Hippocampal formation (tissue), 2 donors: ENCODE measurements at regions not wholly inside any gene's neighbourhood (a gene's known extent, or its start where the extent isn't known, plus 50 kb on each side); places are given as distances from the start of the nearest gene placed in this dataset.
A peak's percentile ranks its signal among the peaks of the same experiment; 100 is the strongest.

Experiments used
- DNase-seq, 2 donors: peaks; one replicate each; lab custom pipeline; 2025; lab: John Stamatoyannopoulos, UW

DNA sequence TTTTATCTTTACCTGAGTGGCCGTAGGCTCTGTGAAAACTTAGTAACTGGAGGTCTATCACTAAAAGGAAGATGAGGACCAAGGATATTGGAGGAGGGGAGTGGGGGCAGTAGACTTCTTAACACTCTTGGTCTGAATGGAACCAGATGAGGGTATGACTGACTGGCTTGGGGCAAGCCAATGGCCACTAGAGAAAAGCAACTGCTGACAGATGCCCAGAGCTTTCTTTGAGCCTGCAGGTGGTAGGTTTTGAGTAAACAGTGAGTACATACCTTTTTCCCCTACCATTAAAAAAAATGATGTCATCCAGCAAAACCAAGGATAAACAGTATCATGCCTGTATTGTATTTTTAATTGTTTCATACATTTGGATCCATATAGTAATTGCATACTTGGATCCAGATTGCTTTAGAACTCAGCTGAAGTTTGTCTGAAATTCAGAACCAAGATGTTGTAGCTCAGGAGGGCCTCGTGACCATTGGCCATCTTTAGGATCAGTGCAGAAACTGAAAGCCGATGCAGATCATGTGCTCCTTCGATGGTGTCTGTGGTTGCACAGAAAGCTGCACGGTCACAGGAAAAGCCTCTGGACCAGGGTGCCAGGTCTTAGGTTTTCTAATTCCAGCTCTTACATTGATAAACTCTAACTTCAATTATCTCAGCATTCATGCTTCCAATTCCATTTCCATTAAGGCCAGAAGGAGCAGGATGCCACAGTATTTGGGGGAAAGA lies 131.0 kb downstream of the PDGFRA start:
- DNase-seq, result no peak

DNA sequence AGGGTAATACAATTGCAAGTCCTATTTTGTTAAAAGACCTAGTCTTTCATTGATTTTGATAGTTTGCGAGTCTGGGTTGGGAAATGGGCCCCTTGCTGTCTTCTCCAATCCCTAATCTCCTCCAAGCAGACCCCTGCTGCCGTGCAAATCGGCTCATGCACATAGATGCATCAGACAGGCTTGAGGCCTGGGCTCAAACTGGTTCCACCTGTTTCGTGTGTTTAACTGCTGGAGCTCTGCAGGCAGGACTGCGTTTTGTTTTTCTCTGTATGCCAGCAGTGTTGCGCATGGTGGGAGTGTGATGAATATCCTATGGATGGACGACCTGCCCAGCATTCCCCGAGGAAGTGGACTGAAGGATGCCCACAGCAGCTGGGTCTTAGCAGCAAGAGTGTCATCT lies 133.9 kb downstream of the PDGFRA start:
- no peak for DNase-seq

DNA sequence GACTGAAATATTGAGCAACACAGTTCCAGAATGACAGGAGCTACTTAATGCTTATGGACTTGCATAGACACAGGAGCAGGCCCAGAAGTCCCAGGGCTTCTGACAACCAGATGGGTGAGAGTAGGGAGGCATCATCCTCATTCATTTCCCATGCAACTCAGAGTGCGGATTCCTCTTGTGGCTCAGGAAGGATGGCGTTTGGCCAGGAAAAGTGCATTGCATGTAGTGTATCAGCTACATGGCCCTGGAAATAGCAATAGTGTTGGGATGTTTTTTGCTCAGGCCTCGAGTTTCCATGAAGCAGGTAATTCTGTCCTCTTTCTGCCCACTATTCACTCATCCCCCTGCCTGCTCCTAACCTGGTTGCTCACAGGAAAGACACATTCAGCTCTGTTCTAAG lies 136.6 kb downstream of the PDGFRA start:
- DNase-seq, result no peak

DNA sequence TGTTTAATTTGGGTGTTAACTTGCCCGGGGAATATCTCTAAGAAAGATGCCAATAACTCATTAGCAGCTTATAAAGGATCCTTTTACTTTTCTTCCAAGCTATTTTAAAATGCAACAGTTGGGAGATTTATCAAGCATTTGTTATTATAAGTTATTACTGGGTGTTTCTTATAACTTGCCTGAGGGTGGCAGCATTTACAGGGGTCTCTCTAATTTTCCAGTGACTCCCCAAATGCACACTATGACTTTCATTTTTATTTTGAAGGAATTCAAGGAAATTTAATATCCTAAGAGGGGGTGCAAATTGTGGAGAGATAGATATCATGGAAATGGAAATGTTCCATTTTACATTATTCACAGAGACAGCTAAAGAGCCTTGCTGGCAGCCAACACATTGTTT lies 138.0 kb downstream of the PDGFRA start:
- no peak for DNase-seq

DNA sequence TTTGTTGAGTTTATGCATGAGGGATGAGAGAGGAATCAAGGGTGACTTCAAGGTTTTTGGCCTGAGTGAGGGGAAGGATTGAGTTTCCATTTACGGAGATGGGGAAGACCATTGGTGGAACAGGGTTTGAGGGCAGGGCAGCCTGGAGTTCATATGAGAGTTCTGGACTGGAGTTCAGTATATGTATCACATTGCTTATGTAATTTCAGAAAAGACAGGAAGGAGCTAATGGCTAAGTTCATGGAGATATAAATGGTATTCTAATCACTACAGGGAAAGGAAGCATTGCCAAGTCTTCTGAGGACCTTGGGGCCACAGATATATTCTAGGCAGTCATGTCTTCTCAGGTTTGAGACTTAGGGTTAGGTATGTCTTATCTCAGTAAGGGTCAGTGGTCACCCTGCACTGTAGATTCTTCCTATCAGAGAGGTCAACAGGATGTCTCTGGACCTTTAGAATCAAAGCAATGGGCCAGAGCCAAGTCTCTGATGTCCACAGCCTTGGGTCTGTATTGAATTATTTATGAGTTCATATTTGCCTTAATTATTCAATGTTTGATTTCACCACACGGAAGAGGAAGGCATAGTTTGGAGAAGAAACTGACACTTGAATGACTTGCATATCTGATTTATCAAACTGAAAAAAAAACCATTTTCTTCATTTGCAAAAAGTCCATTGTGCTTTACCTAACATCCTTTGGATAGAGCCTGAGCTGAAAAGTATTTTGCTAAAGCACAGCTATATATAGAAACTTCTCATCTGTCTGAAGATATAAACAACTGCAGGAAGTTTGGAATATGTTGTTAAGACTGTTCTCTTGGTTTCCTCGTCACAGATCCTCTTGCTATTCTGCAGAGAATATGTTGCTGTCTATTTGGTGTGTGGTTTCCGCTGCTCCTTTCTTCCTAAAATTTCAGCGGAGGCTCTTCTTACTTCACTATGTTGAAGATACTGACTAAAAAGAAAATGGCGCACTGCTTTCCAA lies 139.5 kb downstream of the PDGFRA start:
- no peak for DNase-seq

DNA sequence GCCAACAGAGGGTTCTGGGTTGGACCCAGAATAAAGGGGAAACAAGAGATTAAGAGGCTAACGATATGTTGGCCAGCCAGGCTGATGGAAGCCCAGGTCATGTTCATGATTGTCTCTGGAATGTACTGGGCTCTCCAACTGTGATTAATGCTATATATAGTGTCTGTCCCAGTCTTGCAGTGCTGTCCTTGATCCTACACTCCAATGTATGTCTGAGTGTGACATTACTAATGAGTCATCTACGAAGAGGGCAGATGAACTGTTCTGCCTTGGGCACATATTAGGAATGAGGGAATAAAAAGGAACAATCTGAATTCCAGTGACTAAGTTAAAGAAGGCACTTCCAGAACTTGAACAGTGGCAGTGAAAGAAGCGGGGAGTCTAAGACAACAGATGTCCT lies 142.1 kb downstream of the PDGFRA start:
- DNase-seq, result no peak

DNA sequence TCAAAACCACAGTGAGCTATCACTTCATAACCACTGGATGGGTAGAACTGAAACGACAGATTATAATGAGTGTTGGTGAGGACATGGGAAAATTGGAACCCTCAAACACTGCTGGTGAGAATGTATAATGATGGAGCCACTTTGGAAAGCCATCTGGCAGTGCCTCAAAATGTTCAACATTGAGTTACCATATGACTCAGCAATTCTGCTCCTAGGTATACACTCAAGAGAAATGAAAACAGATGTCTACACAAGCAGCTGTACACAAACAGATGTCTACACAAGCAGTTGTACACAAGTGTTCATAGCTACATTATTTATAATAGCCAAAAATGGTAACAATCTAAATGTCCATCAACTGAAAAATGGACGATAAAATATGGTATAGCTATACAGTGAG lies 143.9 kb downstream of the PDGFRA start:
- DNase-seq, result no peak

DNA sequence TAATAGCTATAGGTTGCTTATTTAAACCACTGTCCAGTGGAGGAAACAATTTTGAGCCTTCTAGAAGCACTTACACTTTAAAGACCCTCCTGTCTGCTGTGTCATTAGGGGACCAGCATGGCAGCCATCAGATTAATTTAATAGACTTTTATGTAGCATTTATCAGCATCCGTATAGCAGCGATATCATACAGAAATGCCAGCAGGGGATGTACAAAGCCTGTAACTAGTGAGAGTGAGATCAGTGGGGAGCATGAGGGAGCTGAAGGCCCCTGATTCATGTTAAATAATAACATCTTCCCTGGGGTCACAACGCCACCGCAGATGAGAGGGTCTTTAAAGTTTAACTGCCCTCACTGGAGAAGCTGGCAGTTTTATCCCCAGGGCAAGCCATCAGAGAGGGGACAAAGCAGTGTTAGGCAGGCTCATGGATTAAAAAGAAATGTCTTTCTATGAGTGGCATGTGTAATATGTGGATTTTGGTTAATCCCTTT lies 144.7 kb downstream of the PDGFRA start:
- no peak for DNase-seq

DNA sequence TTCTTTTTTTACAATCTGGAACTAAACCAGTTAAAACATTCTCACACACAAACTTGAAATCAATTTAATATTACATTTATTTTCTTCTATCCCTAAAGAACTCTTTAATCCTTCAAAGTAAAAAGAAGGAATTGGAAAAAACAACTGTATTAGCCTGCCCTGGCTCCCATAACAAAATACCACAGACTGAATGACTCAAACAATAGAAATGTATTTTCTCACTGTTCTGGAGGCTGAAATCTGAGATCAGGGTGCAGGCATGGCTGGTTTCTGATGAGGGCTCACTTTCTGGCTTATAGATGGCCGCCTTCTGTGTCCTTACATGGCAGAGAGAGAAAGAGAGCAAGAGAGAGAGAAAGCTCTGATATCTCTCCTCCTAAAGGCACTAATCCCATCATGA lies 149.4 kb downstream of the PDGFRA start:
- no peak for DNase-seq

DNA sequence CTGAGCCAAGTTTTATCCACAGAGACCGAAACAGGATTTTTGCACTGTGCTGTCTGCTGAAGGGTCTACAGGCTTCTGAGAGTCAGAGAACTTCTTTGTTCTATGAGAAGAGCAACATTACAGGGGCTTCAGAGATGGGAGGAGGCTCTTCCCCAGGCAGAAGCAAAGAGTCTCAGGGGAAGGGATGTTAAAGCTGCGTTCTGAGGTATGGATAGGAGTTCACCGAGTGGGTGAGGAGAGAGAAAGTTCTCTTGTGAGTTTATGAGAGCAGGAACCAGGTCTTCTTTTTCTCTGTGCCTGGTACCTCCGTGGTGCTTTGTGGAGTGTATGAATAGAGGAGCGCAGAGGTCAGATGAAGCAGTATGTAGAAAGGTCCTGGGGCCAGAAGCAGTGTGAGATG lies 155.1 kb downstream of the PDGFRA start:
- DNase-seq, result no peak

DNA sequence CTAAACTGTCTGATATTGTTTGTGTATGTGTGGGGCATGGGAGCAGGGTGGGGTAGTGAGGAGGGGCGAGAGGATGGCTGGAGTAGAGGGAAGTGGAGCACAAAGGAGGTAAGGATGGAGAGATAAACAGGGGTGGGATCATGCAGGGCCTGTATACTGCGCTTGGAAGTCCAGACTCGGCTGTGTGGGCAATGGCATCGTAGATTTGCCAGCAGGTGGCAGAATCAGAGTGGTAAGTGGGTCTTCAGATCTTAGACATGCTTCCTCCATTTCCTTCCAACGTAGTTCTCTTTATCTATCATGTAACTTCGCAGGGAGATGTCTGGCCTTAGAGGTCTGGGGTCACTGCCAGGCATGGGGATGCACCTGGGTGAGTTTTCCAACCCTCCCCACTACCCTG lies 155.5 kb downstream of the PDGFRA start:
- peak; percentile 4 to 53 for DNase-seq

DNA sequence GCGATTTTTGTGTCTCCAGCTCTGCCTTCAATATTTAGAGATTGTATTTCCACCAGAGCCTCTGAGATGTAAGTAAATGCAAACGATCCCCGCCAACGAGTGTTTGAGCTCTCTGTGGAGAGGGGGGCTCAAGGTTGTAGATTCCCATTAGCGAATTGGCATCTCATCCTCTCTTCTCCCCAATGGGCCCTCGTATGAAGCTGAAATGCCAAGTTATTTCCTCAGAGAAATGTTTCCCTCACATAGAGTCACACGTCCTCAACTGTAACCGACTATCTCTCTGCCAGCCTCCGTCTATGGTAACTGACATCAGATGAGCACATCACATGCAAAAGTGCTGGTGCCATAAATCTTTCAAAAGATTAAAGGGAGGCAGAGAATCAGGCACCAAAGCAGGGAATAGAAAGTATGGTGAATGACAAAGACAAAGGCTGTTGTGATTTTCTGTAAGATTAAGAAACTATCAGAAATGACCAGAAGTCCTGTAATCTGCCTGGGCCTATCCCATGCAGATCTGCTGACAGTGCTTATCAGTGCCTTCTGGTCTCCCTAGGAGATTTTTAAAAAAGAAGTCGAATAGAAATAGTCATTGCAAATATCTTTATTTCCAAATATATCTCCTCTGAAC lies 157.1 kb downstream of the PDGFRA start:
- no peak for DNase-seq

DNA sequence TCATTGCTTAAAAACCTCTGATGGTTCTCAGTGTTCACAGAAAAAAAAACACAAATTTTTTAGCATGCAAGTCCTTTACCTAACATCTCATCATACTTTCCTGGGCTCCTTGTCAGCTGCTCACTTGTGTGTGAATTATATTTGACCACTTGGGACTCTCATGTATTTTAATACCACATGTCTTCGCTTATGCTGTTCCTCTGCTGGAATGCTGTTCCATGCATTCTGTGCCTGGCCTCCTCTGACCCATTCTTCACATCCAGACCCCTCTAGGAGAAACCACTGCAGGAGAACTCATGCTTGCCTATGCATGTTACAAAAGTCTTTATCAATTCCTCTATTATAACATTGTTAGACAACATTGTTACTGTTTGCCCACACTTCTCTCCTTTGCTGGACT lies 157.6 kb downstream of the PDGFRA start:
- DNase-seq, result no peak

DNA sequence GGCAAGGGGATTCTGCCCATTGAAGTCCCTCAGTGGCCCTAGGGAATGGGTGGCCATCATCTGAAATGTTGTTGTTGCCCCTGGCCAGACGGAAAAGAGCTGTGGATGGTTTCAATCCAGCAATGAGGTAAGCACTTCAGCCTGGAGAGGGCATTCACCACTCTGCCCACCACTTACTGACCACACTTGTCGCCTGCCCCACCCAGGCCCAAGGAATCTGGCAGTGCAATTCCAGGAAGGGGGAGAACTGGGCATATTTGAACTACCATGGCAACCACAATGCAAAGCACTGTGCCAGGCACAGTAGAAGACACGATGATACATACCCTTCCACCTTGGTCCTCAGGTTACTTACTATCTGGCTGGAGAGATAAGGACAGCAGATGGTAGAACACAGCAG lies 161.6 kb downstream of the PDGFRA start:
- DNase-seq, result no peak

DNA sequence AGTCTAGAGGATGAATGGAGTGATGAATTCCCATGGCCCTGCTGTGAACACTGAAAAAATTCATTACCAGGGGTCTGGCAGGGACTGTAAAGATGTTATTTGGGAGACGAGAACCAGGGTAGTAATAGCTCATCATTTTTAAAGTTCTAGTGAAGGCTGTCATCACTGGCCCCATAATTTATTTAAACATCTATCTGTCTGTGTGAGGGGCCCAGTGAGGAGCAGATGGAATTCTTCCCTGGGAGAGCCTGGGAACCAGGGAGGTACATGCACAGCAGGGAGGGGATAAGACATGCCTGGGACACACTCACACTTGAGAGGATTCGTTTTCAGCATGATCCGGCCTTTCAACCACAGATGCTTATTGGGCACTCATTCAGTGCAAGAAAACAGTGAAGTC lies 162.0 kb downstream of the PDGFRA start:
- no peak for DNase-seq

DNA sequence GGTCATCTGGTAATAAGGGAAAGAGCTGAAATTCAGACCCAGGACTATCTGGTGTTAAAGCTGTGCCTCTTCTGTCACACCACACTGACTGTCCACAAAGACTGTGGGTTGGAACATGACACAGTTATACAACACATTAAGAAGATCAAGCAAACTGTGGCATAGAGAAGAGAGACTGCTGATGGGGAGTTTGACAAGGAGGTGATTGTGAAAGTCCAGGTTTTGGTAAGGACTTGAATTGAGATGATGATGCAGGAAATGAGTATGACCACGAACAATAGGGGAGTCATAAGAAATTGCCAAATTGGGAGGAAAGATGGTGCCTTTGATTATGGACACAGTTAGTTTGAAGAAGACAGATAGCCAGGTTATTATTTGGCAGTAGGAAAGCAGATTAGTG lies 163.4 kb downstream of the PDGFRA start:
- no peak for DNase-seq

DNA sequence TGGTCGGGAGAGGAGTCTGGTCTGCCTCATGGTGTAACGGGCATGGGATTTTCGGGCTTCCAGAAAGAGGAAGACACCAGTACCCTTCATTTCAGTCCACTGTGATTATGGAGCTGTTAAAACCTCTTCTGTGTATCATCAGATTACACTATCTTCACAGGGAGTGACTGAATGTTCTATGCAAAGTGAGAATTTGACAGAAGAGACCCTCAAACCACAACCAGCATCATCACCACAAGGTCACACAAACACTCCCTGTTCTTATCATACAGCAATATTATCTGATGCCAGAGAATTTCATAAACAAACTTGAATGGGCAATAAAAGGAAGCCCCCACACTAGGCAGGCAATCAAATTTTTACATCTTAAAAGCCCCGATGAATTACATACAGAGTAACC lies 164.2 kb downstream of the PDGFRA start:
- DNase-seq, result no peak

DNA sequence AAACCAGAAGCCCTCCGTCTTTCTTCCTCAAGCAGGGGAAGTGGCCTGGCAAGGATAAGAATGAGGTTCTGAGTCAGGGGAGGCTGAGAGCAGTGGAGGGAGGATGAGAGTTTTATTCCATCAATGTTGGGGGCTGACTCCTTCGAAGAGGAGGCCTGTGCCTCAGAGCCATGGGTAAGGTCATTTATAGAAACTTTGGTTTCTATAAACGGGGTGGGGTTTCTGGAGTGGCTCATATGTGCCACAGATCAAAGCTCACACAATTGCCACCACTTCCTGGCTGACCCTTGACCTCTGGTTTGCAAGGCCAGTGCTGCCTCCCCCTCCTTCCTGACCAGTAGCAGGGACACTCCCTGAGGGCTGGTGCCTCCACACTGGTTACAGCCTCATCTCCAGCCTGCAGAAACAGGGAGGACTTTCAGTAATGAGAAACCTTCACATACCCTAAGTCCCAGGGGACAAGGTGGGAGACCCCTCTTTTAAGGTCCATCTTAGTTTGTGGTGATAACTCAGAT lies 166.0 kb downstream of the PDGFRA start:
- DNase-seq, result no peak

DNA sequence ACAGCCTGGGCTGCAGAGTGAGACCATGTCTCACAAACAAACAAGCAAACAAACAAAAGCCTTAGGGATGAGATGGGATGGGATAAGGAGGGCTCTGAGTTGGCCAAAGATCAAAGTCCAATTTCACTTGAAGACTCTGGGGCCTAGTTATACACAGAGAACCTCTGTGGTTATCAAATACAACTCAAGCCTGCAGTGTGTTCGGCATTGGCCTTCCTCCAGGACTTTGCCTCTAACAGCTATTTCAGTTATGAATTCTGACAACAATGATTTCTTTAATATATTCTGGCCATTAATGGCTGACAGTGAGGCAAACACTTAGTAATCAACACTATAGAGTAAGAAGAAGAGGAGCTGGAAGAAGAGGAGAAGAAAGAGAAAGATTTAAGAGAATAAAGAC lies 171.1 kb downstream of the PDGFRA start:
- DNase-seq, result peak in 1 of 2 donors; percentile 1

DNA sequence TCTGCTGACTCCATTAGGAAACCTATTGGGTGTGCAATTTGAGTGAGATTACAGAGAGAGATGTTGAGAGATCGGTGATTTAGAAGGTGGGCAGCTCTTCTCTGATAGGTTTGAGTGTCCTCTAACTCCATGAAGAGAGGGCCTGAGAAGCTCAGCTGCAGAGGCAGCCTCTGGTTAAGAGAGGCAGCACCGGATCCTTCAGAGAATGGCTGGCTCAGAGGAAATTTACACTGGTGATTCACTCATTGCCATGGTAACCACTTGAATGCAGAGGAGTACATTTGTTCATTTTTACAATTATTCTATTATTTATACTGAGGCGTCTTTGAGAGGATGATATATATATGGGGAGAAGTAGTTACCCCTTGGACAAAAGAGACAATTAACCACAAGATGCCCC lies 171.7 kb downstream of the PDGFRA start:
- peak; percentile 4 to 34 for DNase-seq

DNA sequence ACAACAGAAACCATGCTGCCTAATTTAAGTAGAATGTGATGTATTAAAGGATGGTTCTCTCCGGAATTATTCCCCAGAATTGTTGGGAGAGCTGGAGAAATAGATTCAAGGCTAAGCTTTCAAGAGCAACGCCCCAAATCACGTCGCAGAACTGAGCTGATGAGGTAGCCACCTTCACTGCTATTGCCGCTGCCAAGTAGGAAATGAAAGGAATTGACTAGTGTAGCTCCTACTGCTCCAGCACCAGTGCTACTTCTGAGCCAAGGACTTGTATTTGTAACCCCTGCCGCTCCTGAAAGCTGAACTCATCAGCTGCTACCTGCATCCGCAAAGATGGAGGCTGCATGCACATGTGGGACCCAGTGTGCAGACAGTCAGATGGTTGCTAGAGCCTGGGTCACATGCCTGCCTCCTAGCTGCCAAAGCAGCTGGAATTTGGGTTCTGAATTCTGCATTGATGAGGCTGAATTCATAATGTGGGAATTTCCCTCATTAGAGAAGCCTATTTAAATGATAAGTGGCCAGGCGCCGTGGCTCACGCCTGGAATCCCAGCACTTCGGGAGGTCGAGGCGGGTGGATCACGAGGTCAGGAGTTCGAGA lies 173.9 kb downstream of the PDGFRA start:
- peak in 1 of 2 donors; percentile 9 for DNase-seq
